ENCODE measurements at regions not wholly inside any gene's neighbourhood (a gene's known extent, or its start where the extent isn't known, plus 50 kb on each side); places are given as distances from the start of the nearest gene placed in this dataset.

DNA sequence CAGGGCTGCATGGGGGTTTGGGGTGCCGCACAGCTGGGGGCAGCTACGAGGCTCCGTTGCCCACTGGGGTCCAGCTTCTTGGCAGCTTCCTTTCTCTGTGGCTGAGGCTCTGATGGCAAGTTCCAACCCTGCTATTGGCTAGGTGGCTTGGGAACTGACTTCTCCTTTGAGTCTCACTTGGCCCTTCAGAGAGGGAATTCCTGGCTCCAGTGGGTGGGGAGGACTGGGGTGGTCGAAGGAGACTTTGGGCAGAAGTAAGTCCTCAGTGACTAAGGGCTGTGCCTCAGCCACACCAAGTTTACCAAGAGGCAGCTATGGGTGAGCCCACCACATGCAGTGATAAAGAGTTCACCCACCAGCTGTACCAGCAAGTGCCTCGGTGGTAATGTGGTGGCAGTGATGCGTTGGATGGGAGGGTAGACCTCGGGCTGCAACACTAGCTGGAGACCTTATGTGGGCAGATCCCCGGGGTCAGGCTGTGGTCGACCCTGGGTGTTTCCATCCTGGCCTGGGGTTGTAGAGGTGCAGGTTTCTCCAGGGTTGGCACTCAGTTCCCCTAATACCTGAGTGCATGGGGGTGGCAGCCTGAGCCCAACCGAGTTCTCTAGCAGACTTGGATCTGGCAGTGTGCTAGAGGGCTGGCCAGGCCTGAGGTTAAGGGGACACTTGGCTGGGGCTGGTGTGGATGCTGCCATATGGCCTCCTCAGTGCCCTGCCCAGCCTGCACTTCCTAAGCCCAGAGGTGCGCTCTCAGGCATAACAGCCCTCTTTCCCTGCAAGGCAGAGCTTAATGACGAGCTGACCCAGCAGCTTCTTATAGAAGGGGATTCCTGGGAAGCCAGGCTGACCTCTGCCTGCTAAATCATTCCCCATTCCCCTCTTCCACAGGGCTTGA lies 197.0 kb upstream of the CADM1 start:
- no peak overlapping the region for H3K4me3 ChIP-seq (replicated peaks in 1 of 3; ENCODE audit: insufficient read depth in 1 of 3, low read depth in 2 of 3, low read length in 3 of 3)
- H3K9ac ChIP-seq (ENCODE audit: insufficient read depth, low read depth, low read length), result no peak overlapping the region
- H3K79me2 ChIP-seq (ENCODE audit: insufficient read depth, low read length), result no peaks in the 10 kb centered on the region
- no peaks in the 10 kb centered on the region for H3K4me1 ChIP-seq (ENCODE audit: insufficient read depth, low read length)
- ChIA-PET CTCF (ENCODE audit: low intra/inter-chr PET ratio, low total read pairs) (no interaction called here), POLR2A (no interaction called here)
- DNase-seq (ENCODE audit: low spot score), result no peak
- no TSS peak for BruUV-seq (replicated peaks)
- H3K27me3 ChIP-seq (ENCODE audit: control insufficient read depth in 1 of 2, insufficient read depth in 2 of 2, low read length in 2 of 2), result peaks cover 1 to 4% of the 10 kb centered on the region in 2 experiments; a peak in 4 of 5 replicates
- in situ Hi-C loops (cut with HindIII; ENCODE audit: extremely low pct_ligation_motif_present, low pct_unique_long_range_greater_than_20kb), result no loop called here
- H3K9me3 ChIP-seq (ENCODE audit: low read length), result no peaks in the 10 kb centered on the region
- intact Hi-C loops (cut with micrococcal nuclease; ENCODE audit: unreplicated experiment), result no loop called here
- WGBS (ENCODE audit: low lambda C conversion rate), result 49% methylated on average over 7 of the region's 12 CpGs
- no peak overlapping the region for H2AFZ ChIP-seq (ENCODE audit: low read length)
- no peaks in the 10 kb centered on the region for H4K20me1 ChIP-seq (ENCODE audit: insufficient read depth, low read length)
- H3K36me3 ChIP-seq (replicated peaks in 1 of 2; ENCODE audit: control insufficient read depth in 1 of 2, insufficient read depth in 2 of 2, low read length in 2 of 2), result no peaks in the 10 kb centered on the region
- no peak overlapping the region for H3K27ac ChIP-seq (ENCODE audit: extremely low read length, insufficient read depth, low read length)
- FAIRE-seq, result no peak
- no peak overlapping the region for H3K4me2 ChIP-seq (ENCODE audit: low read depth, low read length)
- no peak for ATAC-seq
- TF ChIP-seq, protein P1, sequence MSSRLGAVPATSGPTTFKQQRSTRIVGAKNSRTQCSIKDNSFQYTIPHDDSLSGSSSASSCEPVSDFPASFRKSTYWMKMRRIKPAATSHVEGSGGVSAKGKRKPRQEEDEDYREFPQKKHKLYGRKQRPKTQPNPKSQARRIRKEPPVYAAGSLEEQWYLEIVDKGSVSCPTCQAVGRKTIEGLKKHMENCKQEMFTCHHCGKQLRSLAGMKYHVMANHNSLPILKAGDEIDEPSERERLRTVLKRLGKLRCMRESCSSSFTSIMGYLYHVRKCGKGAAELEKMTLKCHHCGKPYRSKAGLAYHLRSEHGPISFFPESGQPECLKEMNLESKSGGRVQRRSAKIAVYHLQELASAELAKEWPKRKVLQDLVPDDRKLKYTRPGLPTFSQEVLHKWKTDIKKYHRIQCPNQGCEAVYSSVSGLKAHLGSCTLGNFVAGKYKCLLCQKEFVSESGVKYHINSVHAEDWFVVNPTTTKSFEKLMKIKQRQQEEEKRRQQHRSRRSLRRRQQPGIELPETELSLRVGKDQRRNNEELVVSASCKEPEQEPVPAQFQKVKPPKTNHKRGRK (CRISPR knock-in tag; IDR thresholded peaks at IDR 0.05), result no peak
- TF ChIP-seq, protein P2, sequence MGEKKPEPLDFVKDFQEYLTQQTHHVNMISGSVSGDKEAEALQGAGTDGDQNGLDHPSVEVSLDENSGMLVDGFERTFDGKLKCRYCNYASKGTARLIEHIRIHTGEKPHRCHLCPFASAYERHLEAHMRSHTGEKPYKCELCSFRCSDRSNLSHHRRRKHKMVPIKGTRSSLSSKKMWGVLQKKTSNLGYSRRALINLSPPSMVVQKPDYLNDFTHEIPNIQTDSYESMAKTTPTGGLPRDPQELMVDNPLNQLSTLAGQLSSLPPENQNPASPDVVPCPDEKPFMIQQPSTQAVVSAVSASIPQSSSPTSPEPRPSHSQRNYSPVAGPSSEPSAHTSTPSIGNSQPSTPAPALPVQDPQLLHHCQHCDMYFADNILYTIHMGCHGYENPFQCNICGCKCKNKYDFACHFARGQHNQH (CRISPR knock-in tag; IDR thresholded peaks at IDR 0.05), result no peak
- no peak for TF ChIP-seq SNAI1 (CRISPR knock-in tag; IDR thresholded peaks at IDR 0.05; ENCODE audit: borderline replicate concordance)
- TF ChIP-seq PAX8 (CRISPR knock-in tag; IDR thresholded peaks at IDR 0.05; ENCODE audit: borderline replicate concordance), result no peak
- TF ChIP-seq SP140L (CRISPR knock-in tag; IDR thresholded peaks at IDR 0.05; ENCODE audit: borderline replicate concordance), result no peak
- TF ChIP-seq AHR (CRISPR knock-in tag; IDR thresholded peaks at IDR 0.05), result no peak
- TF ChIP-seq, protein P3, sequence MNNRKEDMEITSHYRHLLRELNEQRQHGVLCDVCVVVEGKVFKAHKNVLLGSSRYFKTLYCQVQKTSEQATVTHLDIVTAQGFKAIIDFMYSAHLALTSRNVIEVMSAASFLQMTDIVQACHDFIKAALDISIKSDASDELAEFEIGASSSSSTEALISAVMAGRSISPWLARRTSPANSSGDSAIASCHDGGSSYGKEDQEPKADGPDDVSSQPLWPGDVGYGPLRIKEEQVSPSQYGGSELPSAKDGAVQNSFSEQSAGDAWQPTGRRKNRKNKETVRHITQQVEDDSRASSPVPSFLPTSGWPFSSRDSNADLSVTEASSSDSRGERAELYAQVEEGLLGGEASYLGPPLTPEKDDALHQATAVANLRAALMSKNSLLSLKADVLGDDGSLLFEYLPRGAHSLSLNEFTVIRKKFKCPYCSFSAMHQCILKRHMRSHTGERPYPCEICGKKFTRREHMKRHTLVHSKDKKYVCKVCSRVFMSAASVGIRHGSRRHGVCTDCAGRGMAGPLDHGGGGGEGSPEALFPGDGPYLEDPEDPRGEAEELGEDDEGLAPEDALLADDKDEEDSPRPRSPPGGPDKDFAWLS (CRISPR knock-in tag; IDR thresholded peaks at IDR 0.05; ENCODE audit: borderline replicate concordance), result no peak
- no peak for TF ChIP-seq XBP1 (CRISPR knock-in tag; IDR thresholded peaks at IDR 0.05)
- TF ChIP-seq TARDBP (CRISPR knock-in tag; IDR thresholded peaks at IDR 0.05), result no peak
- TF ChIP-seq, protein P4, sequence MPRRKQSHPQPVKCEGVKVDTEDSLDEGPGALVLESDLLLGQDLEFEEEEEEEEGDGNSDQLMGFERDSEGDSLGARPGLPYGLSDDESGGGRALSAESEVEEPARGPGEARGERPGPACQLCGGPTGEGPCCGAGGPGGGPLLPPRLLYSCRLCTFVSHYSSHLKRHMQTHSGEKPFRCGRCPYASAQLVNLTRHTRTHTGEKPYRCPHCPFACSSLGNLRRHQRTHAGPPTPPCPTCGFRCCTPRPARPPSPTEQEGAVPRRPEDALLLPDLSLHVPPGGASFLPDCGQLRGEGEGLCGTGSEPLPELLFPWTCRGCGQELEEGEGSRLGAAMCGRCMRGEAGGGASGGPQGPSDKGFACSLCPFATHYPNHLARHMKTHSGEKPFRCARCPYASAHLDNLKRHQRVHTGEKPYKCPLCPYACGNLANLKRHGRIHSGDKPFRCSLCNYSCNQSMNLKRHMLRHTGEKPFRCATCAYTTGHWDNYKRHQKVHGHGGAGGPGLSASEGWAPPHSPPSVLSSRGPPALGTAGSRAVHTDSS (CRISPR knock-in tag; conservative IDR thresholded peaks at IDR 0.05), result no peak
- TF ChIP-seq BORCS8-MEF2B (CRISPR knock-in tag; IDR thresholded peaks at IDR 0.05), result no peak
- TF ChIP-seq, protein P5, sequence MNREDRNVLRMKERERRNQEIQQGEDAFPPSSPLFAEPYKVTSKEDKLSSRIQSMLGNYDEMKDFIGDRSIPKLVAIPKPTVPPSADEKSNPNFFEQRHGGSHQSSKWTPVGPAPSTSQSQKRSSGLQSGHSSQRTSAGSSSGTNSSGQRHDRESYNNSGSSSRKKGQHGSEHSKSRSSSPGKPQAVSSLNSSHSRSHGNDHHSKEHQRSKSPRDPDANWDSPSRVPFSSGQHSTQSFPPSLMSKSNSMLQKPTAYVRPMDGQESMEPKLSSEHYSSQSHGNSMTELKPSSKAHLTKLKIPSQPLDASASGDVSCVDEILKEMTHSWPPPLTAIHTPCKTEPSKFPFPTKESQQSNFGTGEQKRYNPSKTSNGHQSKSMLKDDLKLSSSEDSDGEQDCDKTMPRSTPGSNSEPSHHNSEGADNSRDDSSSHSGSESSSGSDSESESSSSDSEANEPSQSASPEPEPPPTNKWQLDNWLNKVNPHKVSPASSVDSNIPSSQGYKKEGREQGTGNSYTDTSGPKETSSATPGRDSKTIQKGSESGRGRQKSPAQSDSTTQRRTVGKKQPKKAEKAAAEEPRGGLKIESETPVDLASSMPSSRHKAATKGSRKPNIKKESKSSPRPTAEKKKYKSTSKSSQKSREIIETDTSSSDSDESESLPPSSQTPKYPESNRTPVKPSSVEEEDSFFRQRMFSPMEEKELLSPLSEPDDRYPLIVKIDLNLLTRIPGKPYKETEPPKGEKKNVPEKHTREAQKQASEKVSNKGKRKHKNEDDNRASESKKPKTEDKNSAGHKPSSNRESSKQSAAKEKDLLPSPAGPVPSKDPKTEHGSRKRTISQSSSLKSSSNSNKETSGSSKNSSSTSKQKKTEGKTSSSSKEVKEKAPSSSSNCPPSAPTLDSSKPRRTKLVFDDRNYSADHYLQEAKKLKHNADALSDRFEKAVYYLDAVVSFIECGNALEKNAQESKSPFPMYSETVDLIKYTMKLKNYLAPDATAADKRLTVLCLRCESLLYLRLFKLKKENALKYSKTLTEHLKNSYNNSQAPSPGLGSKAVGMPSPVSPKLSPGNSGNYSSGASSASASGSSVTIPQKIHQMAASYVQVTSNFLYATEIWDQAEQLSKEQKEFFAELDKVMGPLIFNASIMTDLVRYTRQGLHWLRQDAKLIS (CRISPR knock-in tag; IDR thresholded peaks at IDR 0.05), result no peak
- TF ChIP-seq FLYWCH1 (CRISPR knock-in tag; IDR thresholded peaks at IDR 0.05), result no peak
- TF ChIP-seq CBFB (CRISPR knock-in tag; IDR thresholded peaks at IDR 0.05), result no peak

Data from HepG2 (cell line).